NB4 (cell line): ENCODE measurements at regions not wholly inside any gene's neighbourhood (a gene's known extent, or its start where the extent isn't known, plus 50 kb on each side); places are given as distances from the start of the nearest gene placed in this dataset.

ENCODE experiments used
- CTCF ChIP-seq: IDR thresholded peaks from one replicate; pipeline ENCODE4 v1.5.1; 2012; ENCODE audit warnings: low read depth, low read length
- MAX ChIP-seq: IDR thresholded peaks from 2 replicates; pipeline ENCODE4 v1.6.1; 2011; ENCODE audit warnings: low read depth, low read length
- MYC ChIP-seq: IDR thresholded peaks from 2 replicates; pipeline ENCODE4 v1.6.1; 2011; ENCODE audit warnings: low read depth, low read length
- POLR2A ChIP-seq: IDR thresholded peaks from 2 replicates; pipeline ENCODE4 v1.6.1; 2011; ENCODE audit warnings: mild to moderate bottlenecking; ENCODE audit not compliant: insufficient read length; ENCODE audit errors: extremely low read depth

GRCh38 chr20:53706466-53707370 is 113.1 kb upstream of the ZNF217 start:
- no peak for TF ChIP-seq CTCF
- TF ChIP-seq POLR2A: no peak
- TF ChIP-seq MYC: 0 out of 2 replicates have a peak, but pooled peaks have one; percentile 2
- TF ChIP-seq MAX: no peak
